ENCODE measurements at regions not wholly inside any gene's neighbourhood (a gene's known extent, or its start where the extent isn't known, plus 50 kb on each side); places are given as distances from the start of the nearest gene placed in this dataset.

DNA sequence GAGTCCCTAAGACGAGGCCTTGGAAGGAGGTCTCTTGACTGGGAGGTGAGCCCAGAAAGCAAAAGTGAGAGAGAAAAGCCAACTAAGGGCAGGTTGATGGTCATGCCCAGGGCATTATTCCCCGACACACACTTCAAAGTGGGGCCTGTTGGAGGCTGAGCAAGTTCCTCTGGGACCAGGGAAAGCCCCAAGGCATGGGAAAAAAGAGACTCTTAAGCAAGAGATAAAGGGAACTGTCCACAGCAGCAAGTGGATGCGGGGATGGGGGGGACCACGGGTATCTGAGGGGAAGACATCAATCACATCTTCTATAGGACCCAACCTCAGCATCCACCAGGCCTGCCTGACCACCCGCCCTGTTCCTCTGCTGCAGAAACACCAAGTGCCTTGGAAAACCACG lies 119.9 kb upstream of the MAFB start:
- TF ChIP-seq, protein P1, sequence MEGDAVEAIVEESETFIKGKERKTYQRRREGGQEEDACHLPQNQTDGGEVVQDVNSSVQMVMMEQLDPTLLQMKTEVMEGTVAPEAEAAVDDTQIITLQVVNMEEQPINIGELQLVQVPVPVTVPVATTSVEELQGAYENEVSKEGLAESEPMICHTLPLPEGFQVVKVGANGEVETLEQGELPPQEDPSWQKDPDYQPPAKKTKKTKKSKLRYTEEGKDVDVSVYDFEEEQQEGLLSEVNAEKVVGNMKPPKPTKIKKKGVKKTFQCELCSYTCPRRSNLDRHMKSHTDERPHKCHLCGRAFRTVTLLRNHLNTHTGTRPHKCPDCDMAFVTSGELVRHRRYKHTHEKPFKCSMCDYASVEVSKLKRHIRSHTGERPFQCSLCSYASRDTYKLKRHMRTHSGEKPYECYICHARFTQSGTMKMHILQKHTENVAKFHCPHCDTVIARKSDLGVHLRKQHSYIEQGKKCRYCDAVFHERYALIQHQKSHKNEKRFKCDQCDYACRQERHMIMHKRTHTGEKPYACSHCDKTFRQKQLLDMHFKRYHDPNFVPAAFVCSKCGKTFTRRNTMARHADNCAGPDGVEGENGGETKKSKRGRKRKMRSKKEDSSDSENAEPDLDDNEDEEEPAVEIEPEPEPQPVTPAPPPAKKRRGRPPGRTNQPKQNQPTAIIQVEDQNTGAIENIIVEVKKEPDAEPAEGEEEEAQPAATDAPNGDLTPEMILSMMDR (IDR thresholded peaks at IDR 0.05) = no peak
- TF ChIP-seq POLR2A (IDR thresholded peaks at IDR 0.05) = no peak
